ENCODE measurements at regions not wholly inside any gene's neighbourhood (a gene's known extent, or its start where the extent isn't known, plus 50 kb on each side); places are given as distances from the start of the nearest gene placed in this dataset.

DNA sequence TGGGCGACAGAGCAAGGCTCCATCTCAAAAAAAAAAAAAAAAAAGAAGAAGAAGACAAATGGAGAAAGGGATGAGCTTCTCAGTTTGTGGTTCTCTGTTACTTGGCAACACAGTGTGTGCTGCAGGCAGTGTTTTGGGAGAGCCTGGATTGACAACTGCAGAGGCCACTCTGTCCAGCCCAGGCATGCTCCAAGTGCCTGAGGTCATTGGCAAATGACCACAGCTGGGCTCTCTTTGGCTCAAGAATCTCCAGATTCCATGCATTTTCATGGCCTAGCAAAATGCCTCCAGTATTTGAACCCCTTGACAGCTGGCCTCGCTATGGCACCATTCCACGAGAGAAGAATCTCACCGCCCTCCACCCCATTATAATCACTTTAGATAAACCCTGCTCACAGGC, 126.2 kb downstream of the ANKRD60 start:
- peak overlapping the region; percentile 52 for H3K27ac ChIP-seq
- ChIA-PET POLR2A (ENCODE audit: low non-redundant PET) (no interaction called here), CTCF (interaction anchor here (0.5 to 1.0 kb wide), 5 partner anchors 15 to 1590 kb away, joined by 3 to 4 read pairs (median 3); no protein-coding TSS in a partner anchor)
- DNase-seq (ENCODE audit: low spot score): peak; percentile 80
- TF ChIP-seq, protein P1, sequence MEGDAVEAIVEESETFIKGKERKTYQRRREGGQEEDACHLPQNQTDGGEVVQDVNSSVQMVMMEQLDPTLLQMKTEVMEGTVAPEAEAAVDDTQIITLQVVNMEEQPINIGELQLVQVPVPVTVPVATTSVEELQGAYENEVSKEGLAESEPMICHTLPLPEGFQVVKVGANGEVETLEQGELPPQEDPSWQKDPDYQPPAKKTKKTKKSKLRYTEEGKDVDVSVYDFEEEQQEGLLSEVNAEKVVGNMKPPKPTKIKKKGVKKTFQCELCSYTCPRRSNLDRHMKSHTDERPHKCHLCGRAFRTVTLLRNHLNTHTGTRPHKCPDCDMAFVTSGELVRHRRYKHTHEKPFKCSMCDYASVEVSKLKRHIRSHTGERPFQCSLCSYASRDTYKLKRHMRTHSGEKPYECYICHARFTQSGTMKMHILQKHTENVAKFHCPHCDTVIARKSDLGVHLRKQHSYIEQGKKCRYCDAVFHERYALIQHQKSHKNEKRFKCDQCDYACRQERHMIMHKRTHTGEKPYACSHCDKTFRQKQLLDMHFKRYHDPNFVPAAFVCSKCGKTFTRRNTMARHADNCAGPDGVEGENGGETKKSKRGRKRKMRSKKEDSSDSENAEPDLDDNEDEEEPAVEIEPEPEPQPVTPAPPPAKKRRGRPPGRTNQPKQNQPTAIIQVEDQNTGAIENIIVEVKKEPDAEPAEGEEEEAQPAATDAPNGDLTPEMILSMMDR (conservative IDR thresholded peaks at IDR 0.05; ENCODE audit: low read depth): no peak

DNA sequence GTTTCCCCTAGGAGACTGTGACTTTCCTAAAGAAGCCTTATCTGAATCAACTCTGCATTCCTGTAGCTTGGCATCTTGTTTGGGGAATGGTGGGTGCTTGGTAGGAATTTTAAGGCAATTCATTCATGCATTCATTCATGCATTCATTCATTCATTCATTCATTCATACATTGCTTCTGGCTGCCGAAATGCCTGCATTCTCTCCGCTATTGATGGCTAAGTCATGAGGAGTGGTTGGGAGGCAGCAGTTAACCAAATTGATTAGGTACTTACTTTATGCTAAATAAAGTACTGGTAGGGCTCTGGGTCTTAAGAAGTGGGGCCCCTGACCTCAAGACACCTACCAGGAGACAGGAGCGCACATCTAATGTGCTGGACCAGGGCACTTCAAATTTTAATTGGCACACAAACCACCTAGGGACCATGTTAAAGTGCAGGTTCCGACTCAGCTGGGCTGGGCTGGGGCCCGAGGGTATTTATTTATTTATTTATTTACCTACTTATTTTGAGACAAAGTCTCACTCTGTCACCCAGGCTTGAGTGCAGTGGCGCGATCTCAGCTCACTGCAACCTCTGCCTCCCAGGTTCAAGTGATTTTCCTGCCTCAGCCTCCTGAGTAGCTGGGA, 127.6 kb downstream of the ANKRD60 start:
- TF ChIP-seq, protein P1 (conservative IDR thresholded peaks at IDR 0.05; ENCODE audit: low read depth): no peak
- H3K27ac ChIP-seq: no peak overlapping the region
- ChIA-PET POLR2A (ENCODE audit: low non-redundant PET) (no interaction called here), CTCF (interaction anchor here (0.6 kb wide), 1 partner anchor 47 kb away, joined by 6 read pairs; no protein-coding TSS in a partner anchor)
- DNase-seq (ENCODE audit: low spot score): no peak

DNA sequence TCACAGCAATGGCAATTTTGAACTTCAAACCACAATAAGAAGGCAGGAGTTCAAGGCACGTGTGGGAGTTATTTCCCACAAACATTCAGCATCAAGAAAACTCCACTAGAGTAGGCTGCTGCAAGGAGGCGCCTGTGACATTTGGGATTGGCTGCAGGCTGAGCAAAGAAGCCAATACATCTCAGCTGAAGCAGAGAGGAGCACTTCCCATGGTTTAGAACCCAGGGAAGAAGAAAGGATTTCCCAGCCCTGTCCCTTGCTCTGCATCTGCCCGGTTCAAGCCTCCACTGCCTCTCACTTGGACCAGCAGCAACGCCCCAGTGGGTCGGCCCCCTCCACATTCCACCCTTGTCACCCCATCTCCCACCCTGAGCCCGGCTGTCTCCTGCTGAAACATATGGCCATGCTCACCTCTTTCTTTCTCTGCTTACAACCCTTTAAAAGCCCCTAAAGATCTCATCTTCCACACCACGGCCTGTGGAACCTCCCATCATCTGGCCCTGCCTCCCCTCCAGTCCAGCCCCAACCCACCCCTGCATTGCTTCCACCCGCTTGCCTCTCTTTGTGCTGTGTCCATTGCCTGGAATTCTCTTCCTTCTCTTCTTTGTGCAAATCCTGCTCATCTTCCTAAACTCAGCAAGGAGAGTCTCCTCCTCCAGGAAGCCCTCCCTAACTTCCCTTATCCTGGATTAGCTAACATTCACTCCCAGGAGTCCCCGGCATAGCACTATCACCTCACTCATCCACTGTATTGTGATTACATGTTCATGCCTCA, 128.3 kb downstream of the ANKRD60 start:
- ChIA-PET CTCF (interaction anchor here (0.6 to 1.0 kb wide), 5 partner anchors 12 to 959 kb away, joined by 3 to 6 read pairs (median 3); no protein-coding TSS in a partner anchor), POLR2A (ENCODE audit: low non-redundant PET) (no interaction called here)
- TF ChIP-seq, protein P1 (conservative IDR thresholded peaks at IDR 0.05; ENCODE audit: low read depth): no peak
- no peak overlapping the region for H3K27ac ChIP-seq
- DNase-seq (ENCODE audit: low spot score): no peak

DNA sequence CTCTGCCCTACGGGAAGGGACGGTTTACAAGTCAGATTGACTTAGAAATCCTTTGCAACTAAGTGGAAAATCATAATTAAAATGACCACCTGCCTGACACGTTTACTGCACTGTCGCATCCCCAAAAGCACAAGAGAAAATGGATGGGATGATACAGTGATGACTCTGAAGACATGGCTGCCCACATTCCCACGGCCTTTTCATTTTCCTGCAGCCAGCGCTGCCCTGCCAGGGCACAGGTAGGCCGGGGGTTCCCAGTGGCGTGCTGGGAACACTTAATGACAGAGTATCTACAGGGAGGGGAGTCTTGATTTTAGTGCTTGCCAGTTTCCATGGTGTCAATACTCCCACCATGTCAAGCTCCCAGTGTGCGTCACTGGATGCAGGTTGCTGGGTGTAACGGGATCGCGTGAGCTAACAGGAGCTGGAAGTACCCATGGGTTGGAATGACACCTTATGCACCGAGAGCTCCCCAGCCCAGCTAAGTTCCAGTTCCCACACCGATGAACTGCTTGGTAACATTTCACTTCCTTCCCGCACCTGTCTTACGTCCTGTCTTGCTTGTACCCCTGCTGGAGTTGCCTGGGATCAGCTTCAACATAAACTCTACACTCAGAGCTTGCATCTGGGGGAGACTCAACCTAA, 129.0 kb downstream of the ANKRD60 start:
- POLR2A ChIA-PET (ENCODE audit: low non-redundant PET): no interaction called here

DNA sequence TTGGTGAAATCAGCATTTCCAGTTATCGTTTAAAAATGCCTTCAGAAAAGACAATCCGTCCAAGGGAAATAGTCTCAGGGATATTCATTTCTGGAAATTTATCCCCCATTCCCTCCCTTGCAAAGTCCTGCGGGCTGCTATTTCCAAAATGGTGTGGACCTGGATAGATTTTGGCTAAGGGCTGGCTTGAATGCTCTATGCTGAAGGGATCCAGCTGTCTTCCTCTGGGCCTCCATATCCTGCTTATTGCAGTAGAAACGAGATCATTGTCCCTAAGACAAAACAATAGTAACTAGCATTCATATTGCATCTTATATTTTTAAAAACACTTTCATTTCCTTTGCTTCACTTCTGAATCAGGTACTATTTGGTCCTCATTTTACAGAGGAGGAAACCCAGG, 129.9 kb downstream of the ANKRD60 start:
- TF ChIP-seq, protein P1 (conservative IDR thresholded peaks at IDR 0.05; ENCODE audit: low read depth): no peak
- H3K27ac ChIP-seq: no peak overlapping the region
- DNase-seq (ENCODE audit: low spot score): no peak
- POLR2A ChIA-PET (ENCODE audit: low non-redundant PET): no interaction called here
- CTCF ChIA-PET: no interaction called here

More for the DNA sequence above, 129.0 kb downstream of the ANKRD60 start:
- TF ChIP-seq, protein P1 (conservative IDR thresholded peaks at IDR 0.05; ENCODE audit: low read depth): no peak
- DNase-seq (ENCODE audit: low spot score): no peak
- CTCF ChIA-PET: interaction anchor here (0.6 to 1.0 kb wide), 5 partner anchors 13 to 958 kb away, joined by 3 to 4 read pairs (median 3); no protein-coding TSS in a partner anchor
- H3K27ac ChIP-seq: no peak overlapping the region

DNA sequence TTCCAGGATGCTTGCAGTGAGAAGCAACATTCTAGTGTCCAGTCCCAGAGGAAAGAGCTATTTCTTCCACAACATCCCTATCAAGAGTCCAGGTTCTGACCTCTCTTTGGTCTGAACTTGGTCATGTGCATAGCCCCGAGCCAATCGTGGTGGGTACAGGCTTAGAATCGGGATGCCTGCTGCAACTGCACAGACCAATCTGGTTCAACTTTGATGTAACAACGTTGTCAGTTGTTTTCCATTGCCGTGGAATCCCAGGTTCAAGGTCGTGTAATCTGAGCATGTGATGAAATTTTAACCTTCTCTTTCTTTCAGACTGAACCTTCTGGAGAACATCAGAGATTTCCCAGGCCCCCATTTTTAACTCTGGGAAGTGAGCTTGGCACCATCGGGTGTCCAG, 130.5 kb downstream of the ANKRD60 start:
- ChIA-PET POLR2A (ENCODE audit: low non-redundant PET) (no interaction called here), CTCF (no interaction called here)
- no peak overlapping the region for H3K27ac ChIP-seq
- no peak for DNase-seq (ENCODE audit: low spot score)
- TF ChIP-seq, protein P1 (conservative IDR thresholded peaks at IDR 0.05; ENCODE audit: low read depth): no peak

All from RWPE1 (cell line).